ENCODE measurements at regions not wholly inside any gene's neighbourhood (a gene's known extent, or its start where the extent isn't known, plus 50 kb on each side); places are given as distances from the start of the nearest gene placed in this dataset.

- no peak for TF ChIP-seq ARNTL (CRISPR knock-in tag; IDR thresholded peaks at IDR 0.05; ENCODE audit: borderline replicate concordance, low read depth)
- no peak for TF ChIP-seq CREB5 (CRISPR knock-in tag; IDR thresholded peaks at IDR 0.05; ENCODE audit: low read depth)
- no peak for TF ChIP-seq ZC3H10 (CRISPR knock-in tag; IDR thresholded peaks at IDR 0.05)
- no peak for TF ChIP-seq RARB (CRISPR knock-in tag; IDR thresholded peaks at IDR 0.05)
- TF ChIP-seq ZFP3 (CRISPR knock-in tag; IDR thresholded peaks at IDR 0.05): no peak
- TF ChIP-seq ZNF8 (CRISPR knock-in tag; IDR thresholded peaks at IDR 0.05): no peak
- TF ChIP-seq, protein P1, sequence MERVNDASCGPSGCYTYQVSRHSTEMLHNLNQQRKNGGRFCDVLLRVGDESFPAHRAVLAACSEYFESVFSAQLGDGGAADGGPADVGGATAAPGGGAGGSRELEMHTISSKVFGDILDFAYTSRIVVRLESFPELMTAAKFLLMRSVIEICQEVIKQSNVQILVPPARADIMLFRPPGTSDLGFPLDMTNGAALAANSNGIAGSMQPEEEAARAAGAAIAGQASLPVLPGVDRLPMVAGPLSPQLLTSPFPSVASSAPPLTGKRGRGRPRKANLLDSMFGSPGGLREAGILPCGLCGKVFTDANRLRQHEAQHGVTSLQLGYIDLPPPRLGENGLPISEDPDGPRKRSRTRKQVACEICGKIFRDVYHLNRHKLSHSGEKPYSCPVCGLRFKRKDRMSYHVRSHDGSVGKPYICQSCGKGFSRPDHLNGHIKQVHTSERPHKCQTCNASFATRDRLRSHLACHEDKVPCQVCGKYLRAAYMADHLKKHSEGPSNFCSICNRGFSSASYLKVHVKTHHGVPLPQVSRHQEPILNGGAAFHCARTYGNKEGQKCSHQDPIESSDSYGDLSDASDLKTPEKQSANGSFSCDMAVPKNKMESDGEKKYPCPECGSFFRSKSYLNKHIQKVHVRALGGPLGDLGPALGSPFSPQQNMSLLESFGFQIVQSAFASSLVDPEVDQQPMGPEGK (CRISPR knock-in tag; IDR thresholded peaks at IDR 0.05; ENCODE audit: borderline replicate concordance): no peak
- TF ChIP-seq OSR1 (CRISPR knock-in tag; IDR thresholded peaks at IDR 0.05): no peak
- no peak for TF ChIP-seq TOX (CRISPR knock-in tag; IDR thresholded peaks at IDR 0.05; ENCODE audit: borderline replicate concordance)
- TF ChIP-seq ISL1 (CRISPR knock-in tag; IDR thresholded peaks at IDR 0.05): no peak
- no peak for TF ChIP-seq TCF4 (CRISPR knock-in tag; IDR thresholded peaks at IDR 0.05; ENCODE audit: borderline replicate concordance)
- no peak for TF ChIP-seq GLIS3 (CRISPR knock-in tag; IDR thresholded peaks at IDR 0.05)
- no peak for TF ChIP-seq ZFP30 (CRISPR knock-in tag; IDR thresholded peaks at IDR 0.05)
- no peak for TF ChIP-seq POU6F1 (CRISPR knock-in tag; IDR thresholded peaks at IDR 0.05; ENCODE audit: borderline replicate concordance, low read depth)
Observed at GRCh38 chr11:45481026-45481425, 184.4 kb downstream of the CHST1 start.
